Inflammatory macrophage treated with lipopolysaccharide for 4 hours (primary cell): ENCODE measurements at regions not wholly inside any gene's neighbourhood (a gene's known extent, or its start where the extent isn't known, plus 50 kb on each side); places are given as distances from the start of the nearest gene placed in this dataset.
"Not testable (repeated sequence)": the region's sequence is repeated elsewhere in the genome, so short reads cannot be mapped to it uniquely, and the experiment has no call there.

ENCODE experiments used
- DNase-seq: peaks from one replicate; pipeline ENCODE4 v3.0.0-alpha.2; 2020

GRCh38 chr14:71240866-71241520 lies 333.7 kb downstream of the PCNX1 start:
- no peak for DNase-seq

- DNase-seq, result no peak
Observed at GRCh38 chr14:71242237-71242748, 335.0 kb downstream of the PCNX1 start.

GRCh38 chr14:71243697-71244096 lies 336.4 kb downstream of the PCNX1 start:
- DNase-seq, result no peak

- no peak for DNase-seq
Observed at GRCh38 chr14:71244341-71244740, 337.1 kb downstream of the PCNX1 start.

GRCh38 chr14:71245659-71246361 lies 338.6 kb downstream of the PCNX1 start:
- no peak for DNase-seq

GRCh38 chr14:71246539-71246938 lies 339.3 kb downstream of the PCNX1 start:
- DNase-seq, result no peak

GRCh38 chr14:71247106-71247505 lies 339.8 kb downstream of the PCNX1 start:
- DNase-seq, result no peak

- no peak for DNase-seq
Observed at GRCh38 chr14:71248194-71248593, 340.9 kb downstream of the PCNX1 start.

- no peak for DNase-seq
Observed at GRCh38 chr14:71250347-71250746, 343.1 kb downstream of the PCNX1 start.

- DNase-seq, result no peak
Observed at GRCh38 chr14:71250791-71251190, 343.5 kb downstream of the PCNX1 start.

GRCh38 chr14:71254091-71254719 lies 346.9 kb downstream of the PCNX1 start:
- not testable (repeated sequence) for DNase-seq

- DNase-seq, result peak; percentile 65
Observed at GRCh38 chr14:71261206-71261605, 353.9 kb downstream of the PCNX1 start.

GRCh38 chr14:71262441-71262840 lies 355.2 kb downstream of the PCNX1 start:
- DNase-seq, result no peak

GRCh38 chr14:71264260-71264659 lies 357.0 kb downstream of the PCNX1 start:
- no peak for DNase-seq

GRCh38 chr14:71267007-71267513 lies 359.8 kb downstream of the PCNX1 start:
- DNase-seq, result peak; percentile 86

- DNase-seq, result peak; percentile 56
Observed at GRCh38 chr14:71267691-71268090, 360.4 kb downstream of the PCNX1 start.

GRCh38 chr14:71270111-71270510 lies 362.9 kb downstream of the PCNX1 start:
- DNase-seq, result peak; percentile 68

GRCh38 chr14:71271166-71271945 lies 364.1 kb downstream of the PCNX1 start:
- no peak for DNase-seq

- peak; percentile 26 for DNase-seq
Observed at GRCh38 chr14:71273366-71273765, 366.1 kb downstream of the PCNX1 start.

- DNase-seq, result no peak
Observed at GRCh38 chr14:71284048-71284447, 376.8 kb downstream of the PCNX1 start.

GRCh38 chr14:71286126-71286525 lies 378.9 kb downstream of the PCNX1 start:
- no peak for DNase-seq

GRCh38 chr14:71287567-71287966 lies 380.3 kb downstream of the PCNX1 start:
- DNase-seq, result no peak

- no peak for DNase-seq
Observed at GRCh38 chr14:71289536-71289935, 382.3 kb downstream of the PCNX1 start.
